NCI-H187 (cell line): ENCODE measurements at regions not wholly inside any gene's neighbourhood (a gene's known extent, or its start where the extent isn't known, plus 50 kb on each side); places are given as distances from the start of the nearest gene placed in this dataset.
"Not testable (repeated sequence)": the region's sequence is repeated elsewhere in the genome, so short reads cannot be mapped to it uniquely, and the experiment has no call there.

ENCODE experiments used
- DNase-seq, 2 experiments: peaks; one replicate each; lab custom pipeline; 2025; lab: John Stamatoyannopoulos, UW

DNA sequence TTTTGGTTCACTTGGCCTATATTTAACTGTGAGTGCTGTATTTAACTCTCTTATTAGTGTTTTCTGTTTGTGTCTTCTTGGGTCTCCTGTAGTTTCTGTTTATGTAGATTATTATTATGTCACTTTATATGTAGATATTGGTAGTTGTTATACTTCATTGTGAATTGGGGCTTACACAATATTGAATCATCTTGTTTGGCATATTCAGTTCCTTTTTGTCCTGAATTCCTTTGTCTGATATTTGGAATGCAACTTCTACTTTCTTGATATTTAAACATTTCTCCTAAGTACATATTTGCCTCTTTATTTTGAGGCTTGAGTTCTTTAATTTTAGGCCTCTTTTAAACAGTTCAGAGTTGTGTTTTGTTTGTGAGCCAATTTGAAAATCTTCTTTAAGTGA, 544.8 kb upstream of the ADGRL3 start:
- DNase-seq, result no peak

DNA sequence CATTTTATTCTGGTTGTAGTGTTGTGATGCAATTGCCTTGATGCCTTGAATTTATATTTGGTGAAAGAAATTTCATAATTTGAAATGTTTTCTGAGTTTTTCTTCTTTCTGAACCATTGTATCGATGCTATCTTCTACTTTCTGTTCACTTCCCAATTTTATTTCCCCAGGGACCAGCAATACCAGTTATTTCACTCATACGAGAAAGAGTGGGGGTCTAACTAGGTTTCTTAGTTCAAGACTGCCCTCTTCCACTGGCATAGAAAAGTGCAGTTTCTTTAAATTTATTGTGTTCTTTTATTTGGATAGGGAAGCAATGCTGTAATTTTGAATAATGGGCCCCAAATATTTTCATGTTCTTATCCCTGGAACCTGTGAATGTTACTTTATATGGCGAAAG, 544.0 kb upstream of the ADGRL3 start:
- no peak for DNase-seq

DNA sequence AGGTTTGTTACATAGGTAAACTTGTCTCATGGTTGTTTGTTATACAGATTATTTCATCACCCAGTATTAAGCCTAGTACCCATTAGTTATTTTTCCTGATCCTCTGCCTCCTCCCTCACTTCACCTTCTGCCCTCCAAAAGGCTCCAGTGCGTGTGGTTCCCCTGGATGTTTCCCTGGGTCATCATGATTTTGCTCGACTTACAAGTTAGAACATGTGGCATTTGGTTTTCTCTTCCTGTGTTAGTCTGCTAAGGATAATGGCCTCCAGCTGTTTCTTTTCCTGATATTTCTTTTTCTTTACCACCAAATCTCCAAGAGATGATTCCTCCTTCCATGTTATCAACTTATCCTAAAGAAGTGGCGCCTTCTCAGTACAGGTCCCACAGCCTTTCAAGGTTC, 543.1 kb upstream of the ADGRL3 start:
- DNase-seq, result no peak

DNA sequence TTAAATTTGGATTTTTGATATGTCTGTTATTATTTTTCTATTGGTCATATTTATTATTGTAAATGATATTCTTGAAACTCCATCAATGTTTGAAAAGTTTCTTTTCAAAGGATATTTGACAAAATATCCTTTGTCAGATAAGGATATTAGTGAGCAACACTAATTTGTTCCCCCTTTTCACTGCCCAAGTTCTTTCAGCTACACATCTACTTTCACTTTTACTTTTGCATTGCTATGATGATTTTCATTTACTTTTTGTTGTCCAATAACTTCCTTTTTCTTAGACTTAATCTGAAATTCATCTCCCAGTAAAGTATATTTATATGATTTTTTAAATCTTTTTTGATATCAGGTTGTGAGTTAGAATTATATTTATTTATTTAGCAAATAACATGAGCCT, 542.3 kb upstream of the ADGRL3 start:
- DNase-seq, result no peak

DNA sequence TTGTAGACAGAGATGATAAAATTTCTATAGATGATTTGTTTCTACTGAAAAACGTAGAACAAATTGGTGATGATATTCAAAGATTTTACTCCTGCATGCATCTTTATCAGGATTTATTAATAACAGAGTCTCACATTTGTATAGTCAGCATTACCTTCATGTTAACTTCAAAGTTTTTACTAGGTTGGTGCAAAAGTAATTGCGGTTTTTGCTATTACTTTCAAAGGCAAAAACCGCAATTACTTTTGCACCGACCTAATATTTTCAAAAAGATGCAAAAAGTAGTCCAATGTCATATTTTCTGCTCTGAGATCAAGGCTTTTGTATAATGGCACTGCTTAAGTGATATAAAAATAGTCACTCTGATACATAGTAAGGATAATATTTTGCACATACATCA, 536.4 kb upstream of the ADGRL3 start:
- DNase-seq, result no peak

DNA sequence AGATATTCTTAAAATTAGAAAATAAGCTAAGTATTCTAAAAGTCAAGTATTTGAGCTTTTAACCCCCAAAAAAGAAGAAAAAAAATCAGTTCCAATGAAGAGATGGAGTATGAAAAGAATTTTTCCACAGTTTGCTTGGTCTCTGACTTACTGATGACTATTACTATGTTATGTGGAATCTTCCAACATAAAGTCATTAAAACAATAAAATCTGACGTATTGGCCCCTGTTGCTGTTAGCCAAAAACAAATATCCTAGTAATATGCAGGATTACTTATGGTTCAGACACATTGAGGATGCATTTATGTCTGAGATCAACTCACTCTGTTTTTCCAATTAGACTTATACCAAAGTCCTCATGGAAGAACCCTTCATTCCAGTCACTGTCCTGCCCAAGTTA, 517.2 kb upstream of the ADGRL3 start:
- DNase-seq, result no peak

DNA sequence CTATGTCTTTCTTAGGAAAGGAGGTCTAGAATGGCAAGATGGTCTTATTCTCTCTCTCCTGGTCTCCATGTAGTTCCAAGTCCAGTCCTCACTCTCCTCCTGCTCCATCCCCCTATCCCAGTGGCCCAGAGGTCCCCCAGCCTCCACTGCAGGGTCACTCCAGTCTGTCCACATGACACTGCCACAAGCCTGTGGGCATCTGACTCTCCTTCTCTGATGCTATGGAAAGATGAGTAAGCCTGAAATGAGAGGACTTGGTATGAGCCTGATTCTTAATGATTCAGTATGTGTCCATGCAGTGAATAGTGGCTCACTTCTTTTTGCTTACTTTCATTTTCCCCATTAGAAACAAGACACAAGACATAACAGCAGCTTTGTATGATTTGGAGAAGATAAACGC, 516.8 kb upstream of the ADGRL3 start:
- DNase-seq, result no peak

DNA sequence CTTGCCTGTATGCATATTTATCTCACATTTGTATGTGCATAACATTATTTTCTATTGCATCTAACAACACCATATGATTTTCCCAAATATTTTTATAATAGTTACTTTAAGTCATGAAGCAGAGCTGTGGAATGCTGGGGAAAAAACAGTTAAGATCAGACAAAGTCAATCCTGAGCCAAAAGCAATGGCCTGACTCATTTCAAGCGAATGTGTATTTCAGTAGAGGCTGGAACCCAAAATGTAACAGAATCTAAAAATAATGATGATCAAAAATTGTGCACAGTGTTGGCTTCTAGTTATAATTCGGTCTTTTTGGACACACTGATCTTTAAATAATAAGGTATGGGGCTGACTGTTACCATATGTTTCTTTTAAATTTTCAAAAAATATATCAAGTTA, 516.2 kb upstream of the ADGRL3 start:
- DNase-seq, result no peak

DNA sequence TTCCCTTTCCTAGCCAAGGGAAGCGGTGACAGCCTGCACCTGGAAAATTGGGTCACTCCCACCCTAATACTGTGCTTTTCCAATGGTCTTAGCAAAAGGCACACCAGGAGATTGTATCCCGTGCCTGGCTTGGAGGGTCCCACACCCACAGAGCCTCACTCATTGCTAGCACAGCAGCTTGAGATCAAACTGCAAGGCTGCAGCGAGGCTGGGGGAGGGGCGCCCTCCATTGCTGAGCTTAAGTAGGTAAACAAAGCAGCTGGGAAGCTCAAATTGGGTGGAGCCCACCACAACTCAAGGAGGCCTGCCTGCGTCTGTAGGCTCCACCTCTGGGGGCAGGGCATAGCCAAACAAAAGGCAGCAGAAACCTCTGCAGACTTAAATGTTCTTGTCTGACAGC, 504.1 kb upstream of the ADGRL3 start:
- not testable (repeated sequence) for DNase-seq

DNA sequence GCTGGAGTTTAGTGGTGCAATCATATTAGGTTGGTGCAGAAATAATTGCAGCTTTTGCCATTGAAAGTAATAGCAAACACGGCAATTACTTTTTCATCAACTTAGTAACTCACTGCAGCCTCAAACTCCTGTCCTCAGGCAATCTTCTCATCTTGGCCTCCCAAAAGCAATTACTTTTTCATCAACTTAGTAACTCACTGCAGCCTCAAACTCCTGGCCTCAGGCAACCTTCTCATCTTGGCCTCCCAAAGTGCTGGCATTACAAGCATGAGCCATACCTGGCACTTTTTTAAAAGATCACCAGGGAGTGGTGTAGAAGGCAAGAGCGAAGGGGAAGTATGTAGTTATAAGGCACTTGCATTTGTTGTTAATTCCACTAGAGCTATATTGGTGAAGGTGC, 491.1 kb upstream of the ADGRL3 start:
- no peak for DNase-seq

DNA sequence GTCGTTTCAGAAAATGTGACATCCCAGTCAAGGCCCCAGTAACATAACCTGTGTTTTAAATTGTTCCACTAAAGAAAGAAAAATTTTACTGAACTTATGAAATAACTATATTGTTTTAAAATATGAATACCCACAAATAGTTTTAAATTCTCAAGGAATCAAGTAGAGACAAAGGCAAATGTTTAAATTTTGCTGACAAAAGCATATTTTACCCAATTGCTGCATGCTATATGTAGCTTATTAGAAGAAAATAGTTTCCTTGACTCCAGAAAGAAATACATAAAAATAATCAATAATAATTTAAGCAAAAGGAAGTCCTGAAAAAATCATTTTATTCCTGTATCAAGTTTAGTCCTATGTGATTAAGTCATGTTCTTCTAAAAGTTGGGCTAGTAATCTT, 481.3 kb upstream of the ADGRL3 start:
- no peak for DNase-seq

DNA sequence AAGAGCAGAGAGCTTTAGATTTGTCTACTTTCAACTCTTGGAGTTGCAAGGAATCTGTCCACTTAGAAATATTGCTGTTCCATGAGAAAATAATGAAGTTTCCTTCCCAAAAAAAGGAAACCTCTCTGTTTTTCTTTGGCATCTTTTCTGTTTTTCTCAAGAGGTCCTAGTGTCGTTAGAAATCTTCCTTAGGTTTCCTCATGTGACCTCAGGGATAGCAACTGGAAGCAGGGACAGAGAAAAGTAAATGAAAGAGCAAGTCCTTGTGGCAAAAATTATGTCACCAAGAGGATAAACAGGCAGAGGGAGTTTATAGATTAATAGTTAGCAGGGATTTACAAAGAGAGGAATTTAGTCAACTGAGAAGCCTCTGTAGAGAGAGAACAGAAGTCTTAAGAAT, 478.4 kb upstream of the ADGRL3 start:
- DNase-seq, result no peak

DNA sequence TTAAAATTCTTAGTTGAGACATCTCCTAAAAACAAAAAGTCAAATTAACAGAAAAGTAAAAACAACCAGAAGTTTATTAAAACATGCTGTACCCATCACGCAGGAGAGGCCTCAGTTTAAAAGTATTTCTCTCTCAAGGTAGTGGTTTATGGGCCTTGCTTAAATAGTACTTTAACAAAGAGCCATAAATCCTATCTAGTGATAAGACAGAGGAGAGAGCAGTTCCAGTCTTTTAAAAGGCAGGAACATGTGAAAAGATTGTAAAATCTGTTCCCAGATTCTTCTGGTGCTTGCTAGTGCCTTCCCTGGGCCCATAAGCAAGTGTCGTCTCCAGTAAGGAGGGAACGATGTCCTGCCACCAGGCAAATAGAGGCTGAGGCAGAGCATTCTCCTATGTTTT, 476.3 kb upstream of the ADGRL3 start:
- DNase-seq, result no peak

DNA sequence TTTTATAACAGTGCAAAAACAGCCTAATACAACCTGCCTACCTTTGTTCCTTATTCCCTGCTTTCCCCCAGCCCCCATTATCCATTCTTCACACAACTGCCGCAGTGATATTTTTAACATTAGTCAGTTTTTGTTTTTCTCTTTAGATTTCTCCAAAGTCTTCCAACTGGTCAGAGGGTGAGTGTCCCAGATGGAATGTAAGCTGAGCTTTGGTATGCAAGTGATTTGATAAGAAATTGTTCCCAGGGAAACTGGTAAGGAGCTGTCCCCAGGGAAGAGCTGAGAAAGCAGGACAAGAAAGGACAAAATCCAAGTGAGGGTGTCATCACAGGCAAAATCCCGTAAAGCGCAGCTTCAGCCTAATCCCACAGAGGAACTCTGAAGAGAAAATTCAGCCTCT, 475.5 kb upstream of the ADGRL3 start:
- no peak for DNase-seq

DNA sequence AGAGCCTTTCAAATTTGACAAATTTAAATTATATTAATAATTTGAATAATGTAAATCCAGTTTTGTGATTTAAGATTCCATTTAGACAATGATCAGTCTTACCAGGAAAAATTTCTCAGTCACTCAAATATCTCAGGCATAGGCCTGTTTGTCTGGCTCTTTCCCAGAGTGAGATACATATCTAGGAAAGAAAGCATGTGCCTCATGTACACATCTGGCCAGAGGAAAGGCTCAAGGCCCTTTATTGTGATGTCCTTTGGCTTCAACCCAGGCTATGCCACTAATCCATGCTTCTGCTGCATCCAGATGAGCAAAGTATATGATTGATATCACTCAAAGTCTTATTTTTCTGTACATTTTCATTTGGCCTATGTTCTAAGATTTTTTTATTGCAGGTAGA, 473.3 kb upstream of the ADGRL3 start:
- DNase-seq, result no peak

DNA sequence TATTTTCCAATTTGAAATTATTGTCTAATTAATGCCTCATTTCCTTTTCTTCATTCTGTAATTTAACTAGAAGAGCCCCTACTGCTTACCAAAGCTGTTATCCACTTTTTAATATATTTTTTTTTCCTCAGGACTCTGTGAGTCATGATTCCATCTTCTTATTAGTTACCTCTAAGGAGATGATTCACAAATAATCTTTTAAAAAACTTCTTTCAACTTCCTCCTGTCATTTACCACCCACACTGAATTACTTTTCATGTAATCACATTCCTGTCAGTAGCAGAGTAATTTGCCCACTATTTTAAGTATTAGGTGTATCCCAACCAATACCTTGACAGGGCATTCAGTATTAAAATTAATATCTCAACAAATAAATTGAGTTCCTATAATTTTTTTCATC, 470.9 kb upstream of the ADGRL3 start:
- no peak for DNase-seq

DNA sequence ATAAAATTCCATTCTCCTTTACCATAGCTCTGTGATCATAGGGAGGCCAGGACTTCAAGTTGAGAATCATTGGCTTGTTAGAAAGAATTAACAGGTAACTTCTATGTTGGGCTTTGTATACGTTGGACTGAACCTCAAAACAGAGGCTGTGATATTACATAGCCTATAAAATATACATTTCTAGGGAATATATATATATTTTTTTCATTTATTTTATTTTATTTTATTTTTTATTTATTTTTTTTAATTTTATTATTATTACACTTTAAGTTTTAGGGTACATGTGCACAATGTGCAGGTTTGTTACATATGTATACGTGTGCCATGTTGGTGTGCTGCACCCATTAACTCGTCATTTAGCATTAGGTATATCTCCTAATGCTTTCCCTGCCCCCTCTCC, 470.4 kb upstream of the ADGRL3 start:
- DNase-seq, result not testable (repeated sequence)

DNA sequence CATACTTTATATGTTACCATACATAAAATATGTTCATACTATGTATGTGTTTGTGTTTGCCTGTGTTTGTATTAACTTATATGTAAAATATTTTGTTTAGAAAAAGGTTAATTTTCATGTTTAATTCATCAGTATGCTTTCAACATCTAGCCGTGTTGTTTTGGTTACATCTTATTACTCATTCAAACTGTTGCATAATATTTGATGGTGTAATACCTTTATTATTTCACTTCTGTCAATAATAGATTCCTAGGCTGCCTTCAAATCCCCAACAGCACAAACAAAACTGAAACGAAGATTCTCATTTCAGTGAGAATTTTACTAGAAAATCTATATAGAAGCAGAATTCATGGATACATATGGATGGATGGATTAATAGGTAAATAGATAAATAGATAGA, 462.3 kb upstream of the ADGRL3 start:
- no peak for DNase-seq

DNA sequence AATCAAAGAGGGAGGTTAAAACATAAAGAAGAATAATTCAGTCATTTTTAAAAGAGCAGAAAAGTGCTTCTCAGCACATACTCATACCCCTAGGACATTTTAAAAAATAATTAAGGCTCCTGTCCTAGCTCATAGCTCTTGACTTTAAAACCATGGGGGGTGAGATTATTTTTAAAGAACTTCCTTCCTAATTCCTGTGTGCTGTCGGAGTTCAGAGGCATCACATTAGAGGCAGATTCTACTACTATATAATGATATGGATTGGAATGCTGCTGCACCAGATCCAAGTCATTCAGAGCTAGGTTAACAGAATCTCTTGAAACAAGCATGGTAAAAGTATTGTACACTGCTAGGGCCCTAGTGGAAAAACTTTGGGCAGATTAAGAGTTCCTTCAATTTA, 456.5 kb upstream of the ADGRL3 start:
- no peak for DNase-seq

DNA sequence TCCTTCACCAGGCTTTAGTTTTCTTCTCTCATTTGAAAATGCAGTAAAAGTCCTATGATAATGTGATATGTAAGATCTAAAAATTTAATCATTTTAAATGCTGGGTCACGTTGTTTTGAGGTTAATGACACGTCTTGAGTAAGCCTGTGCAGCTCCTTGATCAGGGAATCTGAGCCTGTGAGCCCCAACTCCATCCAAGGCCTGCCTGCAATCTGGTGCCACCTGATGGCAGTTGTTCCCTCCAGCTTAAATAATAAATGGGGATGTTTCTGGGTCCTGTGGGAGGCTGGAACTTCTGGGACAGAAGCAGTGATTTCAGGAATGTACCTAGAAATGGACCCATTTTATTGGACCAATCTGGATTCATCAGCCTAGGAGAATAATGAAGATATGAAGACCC, 455.4 kb upstream of the ADGRL3 start:
- DNase-seq, result no peak

DNA sequence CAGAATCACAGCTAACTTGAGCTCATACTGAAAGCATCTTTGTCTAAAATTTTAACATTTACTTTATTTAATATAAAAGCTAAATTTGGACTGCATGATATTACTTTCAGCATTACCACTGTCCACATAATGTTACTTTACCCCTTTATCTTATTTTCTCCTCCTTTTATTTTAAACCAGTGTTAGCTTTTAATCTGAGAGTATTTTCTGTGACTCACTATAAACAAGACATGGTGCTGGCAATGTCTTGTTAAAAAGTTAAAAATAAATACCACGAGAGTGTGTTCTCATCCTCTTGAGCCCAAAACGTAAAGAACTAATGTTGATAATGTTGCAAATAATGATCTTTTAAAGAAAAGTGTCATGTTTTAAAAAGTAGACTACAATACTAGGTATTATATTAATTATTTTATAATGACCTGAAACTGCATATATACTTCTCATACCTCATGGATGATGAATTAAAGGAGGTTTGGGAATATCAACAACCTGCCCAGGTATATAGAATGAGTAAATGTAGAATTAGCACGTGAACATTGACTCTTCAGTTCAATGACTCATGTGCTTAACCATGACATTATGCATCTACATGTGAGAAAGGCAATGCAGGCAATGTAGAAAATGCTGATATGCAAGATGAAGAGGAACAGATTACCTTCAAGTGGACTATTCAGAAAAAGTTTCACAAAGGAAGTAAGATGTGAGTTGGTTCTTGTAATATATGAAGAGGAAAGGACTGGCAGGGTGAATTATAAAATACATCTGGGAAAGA, 454.1 kb upstream of the ADGRL3 start:
- no peak for DNase-seq

DNA sequence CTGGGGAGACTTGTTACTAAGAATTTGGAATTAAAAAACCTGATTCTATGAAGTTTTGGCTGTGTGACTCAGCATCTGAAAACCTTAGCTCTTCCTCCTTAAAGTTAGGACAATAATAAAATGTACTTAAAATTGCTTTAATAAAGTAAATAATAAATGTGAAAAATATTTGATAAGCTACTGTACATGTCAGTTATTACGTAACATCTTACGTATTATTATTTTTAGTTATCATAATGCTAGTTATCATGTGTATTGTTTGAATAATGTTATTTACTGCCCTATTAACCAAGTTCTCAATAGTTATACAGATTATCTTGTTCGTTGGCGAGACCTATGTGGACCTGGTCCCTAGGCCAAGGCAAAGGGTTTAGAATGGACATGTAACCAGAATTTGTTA, 449.2 kb upstream of the ADGRL3 start:
- DNase-seq, result no peak

DNA sequence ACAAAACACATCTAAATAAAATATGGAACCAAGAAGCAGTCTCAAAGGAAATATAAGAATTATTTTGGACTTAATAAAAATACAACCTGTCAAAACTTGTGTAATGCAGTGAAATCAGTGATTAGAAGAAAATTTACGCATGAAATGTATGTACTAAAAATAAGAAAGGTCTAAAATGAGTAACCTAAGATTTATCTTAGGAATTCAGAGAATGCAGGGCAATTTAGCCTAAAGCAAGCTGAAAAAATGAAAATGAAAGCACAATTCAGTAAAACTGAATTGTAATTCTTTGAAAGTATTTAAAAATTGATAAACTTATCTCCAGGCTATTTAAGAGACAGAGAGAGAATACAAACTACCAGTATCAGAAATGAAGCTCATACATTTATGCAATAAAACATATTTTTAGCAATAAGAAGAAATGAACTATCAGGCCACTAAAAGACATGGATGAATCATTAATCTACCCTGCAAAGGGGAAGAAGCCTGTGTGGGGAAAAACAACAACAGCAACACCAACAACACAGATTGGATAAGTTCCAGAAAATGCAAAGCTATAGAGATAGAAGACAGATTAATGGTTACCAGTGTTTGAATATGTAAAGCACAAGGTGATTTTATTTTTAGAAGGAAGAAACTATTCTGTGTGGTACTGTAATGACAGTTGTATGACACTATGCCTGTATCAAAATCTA, 442.0 kb upstream of the ADGRL3 start:
- no peak for DNase-seq
